GM20000 (cell line): ENCODE measurements at regions not wholly inside any gene's neighbourhood (a gene's known extent, or its start where the extent isn't known, plus 50 kb on each side); places are given as distances from the start of the nearest gene placed in this dataset.
"Not testable (repeated sequence)": the region's sequence is repeated elsewhere in the genome, so short reads cannot be mapped to it uniquely, and the experiment has no call there.

ENCODE experiments used
- DNase-seq: peaks from one replicate; pipeline ENCODE4 v3.0.0; 2012; ENCODE audit warnings: low spot score
- CTCF ChIP-seq: IDR thresholded peaks from 2 replicates; pipeline ENCODE4 v1.5.1; 2012; ENCODE audit warnings: mild to moderate bottlenecking, control low read depth; ENCODE audit errors: extremely low read depth, missing control alignments

GRCh38 chr20:47849596-47849995 lies 64.3 kb upstream of the SULF2 start:
- DNase-seq = no peak
- TF ChIP-seq CTCF = no peak

- no peak for TF ChIP-seq CTCF
- DNase-seq = no peak
These were observed 63.7 kb upstream of the SULF2 start for GRCh38 chr20:47849006-47849405.

- DNase-seq = not testable (repeated sequence)
These were observed 63.3 kb upstream of the SULF2 start for GRCh38 chr20:47848534-47848933.

GRCh38 chr20:47847884-47848485 lies 62.7 kb upstream of the SULF2 start:
- no peak for DNase-seq

GRCh38 chr20:47847220-47847619 lies 61.9 kb upstream of the SULF2 start:
- not testable (repeated sequence) for DNase-seq

More at GRCh38 chr20:47847884-47848485, 62.7 kb upstream of the SULF2 start:
- no peak for TF ChIP-seq CTCF

GRCh38 chr20:47846651-47847050 lies 61.4 kb upstream of the SULF2 start:
- not testable (repeated sequence) for DNase-seq

GRCh38 chr20:47845382-47845977 lies 60.2 kb upstream of the SULF2 start:
- DNase-seq = not testable (repeated sequence)

- DNase-seq = not testable (repeated sequence)
These were observed 59.3 kb upstream of the SULF2 start for GRCh38 chr20:47844568-47844906.

GRCh38 chr20:47843886-47844567 lies 58.7 kb upstream of the SULF2 start:
- DNase-seq = no peak

GRCh38 chr20:47842950-47843349 lies 57.7 kb upstream of the SULF2 start:
- DNase-seq = not testable (repeated sequence)

More at GRCh38 chr20:47843886-47844567, 58.7 kb upstream of the SULF2 start:
- no peak for TF ChIP-seq CTCF

GRCh38 chr20:47842004-47842403 lies 56.7 kb upstream of the SULF2 start:
- DNase-seq = not testable (repeated sequence)

- DNase-seq = not testable (repeated sequence)
These were observed 51.1 kb upstream of the SULF2 start for GRCh38 chr20:47836256-47836817.
